ENCODE measurements at regions not wholly inside any gene's neighbourhood (a gene's known extent, or its start where the extent isn't known, plus 50 kb on each side); places are given as distances from the start of the nearest gene placed in this dataset.

DNA sequence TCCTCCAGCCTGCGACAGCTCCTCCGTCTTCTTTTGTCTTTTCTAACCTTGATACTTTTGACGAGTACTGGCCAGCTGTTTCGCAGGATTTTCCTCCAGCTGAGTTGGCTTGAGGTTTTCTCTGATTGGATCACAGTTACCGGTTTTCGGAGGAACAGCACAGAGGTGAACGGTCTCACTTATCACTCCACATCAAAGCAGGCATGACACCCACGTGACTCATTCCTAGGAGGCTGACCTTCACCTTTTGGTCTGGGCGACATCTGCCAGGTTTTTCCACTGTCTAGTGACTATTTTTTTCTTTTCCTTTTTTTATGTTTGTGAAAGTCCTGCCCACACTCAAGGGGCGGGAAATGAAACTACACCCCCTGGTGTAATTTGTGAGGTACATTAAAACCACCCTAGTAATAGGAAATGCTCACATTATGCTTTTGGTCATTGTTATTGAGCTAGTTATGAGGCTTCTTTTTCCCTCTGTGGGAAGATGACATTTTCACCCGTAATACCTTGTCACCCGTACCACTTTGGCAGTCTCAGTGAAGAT is 319.2 kb downstream of the GADD45G start:
- in situ Hi-C loops (cut with HindIII; ENCODE audit: low sequenced_read_pairs): no loop called here

DNA sequence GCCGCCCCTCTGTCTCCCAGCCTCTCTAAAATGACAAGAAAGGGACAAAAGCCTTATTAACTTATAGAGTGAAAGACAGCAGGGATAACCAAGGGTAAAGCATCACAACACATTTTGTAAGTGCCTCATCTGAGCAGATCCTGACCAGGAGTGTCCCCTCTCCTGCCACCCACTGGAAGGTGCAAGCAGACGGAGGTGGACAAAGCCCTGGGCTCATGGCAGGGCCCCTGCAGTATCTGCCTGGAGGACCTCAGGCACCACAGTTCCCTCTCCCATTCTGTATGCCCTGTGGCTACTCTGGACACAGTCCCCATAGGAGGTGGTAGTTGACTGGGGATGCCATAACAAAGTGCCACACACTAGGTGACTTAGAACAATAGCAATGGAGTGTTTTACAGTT is 319.8 kb downstream of the GADD45G start:
- in situ Hi-C loops (cut with HindIII; ENCODE audit: low sequenced_read_pairs): no loop called here

DNA sequence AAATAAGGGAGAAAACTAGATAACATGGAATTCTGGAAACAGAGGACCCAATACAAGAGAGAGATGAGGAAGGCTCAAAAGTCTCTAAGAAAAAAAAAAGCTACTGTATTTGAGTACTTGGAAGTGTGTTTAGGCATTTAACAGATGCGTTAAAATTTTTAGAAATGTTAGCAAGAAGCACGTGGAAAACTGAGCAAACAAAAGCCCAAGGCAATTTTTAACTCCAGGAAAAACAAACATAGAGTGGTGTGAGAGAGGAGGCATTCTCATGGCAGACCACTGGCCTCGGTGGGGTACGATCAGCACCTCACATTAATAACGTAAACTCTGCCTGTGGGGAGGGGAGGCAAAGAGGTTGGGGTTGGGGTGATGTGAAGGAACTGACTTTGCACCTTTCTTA is 321.4 kb downstream of the GADD45G start:
- in situ Hi-C loops (cut with HindIII; ENCODE audit: low sequenced_read_pairs): no loop called here

DNA sequence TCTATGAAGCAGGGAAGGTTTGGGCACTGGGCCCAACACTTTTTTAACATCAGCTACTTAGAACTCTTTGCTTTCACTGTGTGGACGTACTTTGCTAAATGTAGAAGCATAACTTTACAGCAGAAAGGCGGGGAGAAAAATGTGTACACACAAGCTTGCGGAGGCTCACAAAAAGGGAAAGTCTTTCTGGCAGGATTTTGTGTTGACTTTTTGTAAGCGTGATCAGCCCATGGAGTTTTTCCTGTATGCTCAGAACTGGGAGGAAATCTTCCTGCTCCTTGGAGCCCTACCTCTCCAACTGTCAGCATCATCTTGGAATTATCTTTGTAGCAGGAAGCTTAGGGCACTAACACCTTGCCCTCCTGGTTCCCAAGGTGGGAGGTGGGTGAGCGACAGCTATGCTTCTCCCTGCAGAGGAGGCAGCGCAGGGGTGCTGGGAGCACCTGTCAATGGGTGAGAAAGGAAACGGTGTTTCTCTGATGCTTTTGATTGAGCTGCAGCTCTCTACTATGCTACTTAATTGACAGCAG is 321.9 kb downstream of the GADD45G start:
- in situ Hi-C loops (cut with HindIII; ENCODE audit: low sequenced_read_pairs): no loop called here

DNA sequence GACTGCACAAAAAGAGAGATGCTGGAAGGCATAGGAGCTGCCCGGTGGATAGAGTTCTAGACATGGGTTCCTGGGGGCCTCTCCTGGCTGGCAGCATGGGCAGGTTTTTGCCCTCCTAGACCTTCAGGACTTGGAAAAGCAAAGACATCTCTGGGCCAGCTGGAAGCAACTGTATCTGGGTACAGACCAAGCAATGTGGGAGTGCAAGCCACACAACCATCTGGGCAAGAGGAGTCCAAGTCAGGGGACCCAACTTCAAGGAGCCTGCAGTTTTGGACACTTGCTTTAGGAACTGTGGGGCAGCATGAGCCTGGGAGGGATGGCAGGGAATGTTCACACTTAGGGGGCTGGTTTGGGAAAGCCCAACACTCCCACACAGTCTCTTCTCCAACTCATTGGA is 323.3 kb downstream of the GADD45G start:
- in situ Hi-C loops (cut with HindIII; ENCODE audit: low sequenced_read_pairs): no loop called here

DNA sequence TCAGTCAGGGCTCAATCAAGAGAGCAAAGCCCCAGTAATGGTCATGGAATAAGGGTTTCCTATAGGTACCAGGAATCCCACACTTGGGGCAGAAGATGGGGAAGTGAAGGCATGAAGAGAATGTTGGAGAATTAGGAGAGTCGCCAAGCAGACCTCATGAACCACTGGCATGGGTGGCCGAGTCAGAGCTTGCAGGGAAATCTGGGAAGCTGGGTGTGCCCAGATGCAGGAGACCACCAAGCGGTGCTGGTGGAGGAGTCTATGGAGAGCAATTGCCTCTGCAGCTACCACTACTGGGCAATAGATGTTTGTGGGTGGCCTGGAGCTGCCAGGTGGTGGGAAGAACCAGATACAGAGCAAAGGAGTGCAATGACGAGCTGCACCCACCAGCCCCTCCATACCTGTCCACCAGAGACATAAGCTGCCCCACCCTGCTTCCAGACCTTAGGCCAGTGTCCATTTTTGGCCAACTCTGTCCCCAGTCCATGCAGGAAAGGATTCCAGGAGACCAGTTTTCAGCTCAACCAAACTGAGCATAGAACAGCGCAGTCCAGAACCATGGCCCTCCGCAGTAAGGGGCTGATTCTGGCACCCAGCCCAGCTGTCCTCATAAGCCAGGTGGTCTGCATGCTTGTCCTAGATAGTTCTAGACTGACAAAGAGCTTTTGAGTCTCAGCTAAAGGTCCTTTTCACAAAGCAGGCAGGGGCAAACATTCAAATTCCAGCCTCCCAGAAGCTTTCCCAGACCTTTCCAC is 323.9 kb downstream of the GADD45G start:
- in situ Hi-C loops (cut with HindIII; ENCODE audit: low sequenced_read_pairs): no loop called here

DNA sequence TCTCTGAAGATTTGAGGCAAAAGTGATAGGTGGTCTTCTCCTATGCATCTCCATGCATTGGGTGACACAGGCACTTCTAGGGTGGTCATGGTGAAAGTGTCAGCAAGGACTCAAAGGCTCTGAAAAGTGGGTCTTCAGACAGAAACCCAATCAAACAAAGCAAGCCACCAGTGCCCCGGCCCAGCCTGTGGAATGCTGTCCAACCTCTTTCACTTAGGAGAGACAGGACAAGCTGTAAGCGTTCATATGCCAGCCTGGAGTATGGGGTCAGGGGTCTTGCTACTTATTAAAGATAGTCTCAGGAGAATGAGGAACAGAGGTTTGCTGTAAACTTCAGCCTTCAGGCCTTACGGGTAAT is 324.5 kb downstream of the GADD45G start:
- in situ Hi-C loops (cut with HindIII; ENCODE audit: low sequenced_read_pairs): no loop called here

DNA sequence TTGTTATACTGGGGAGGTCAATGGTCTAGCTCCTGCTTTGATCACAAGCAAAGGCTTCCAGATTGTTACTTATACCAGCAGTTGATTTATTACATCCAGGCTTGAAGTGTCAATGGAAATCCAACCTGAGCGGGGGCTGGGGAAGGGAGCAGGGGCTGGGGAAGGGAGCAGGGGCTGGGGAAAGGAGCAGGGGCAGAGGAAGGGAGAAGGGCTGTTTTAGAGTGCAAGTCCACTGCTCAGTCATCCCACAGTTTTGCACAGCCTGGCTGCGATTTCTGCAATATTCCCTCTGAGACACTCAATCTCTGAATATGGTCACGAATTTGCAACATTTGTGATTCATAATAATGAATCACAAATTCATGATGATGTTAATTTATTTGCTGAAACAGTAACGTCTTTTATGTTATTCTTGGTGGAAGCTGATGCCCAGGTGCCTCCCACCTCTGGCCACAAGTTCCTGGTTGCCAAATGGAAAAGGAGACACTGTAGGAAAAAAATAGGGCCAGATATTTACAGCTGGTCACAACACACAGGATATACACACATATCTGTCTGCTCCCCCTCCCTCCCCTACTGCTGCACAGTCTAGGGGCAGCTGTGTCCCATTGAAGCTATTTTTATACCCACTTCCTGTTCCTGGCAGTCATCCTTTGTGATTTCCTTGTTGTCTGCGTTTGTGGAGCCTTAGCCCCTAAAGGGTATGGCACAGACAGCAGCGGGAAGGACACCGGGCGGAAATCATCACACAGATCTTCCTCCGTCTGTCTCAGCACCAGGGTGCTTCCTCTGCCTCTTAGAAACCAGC is 325.1 kb downstream of the GADD45G start:
- in situ Hi-C loops (cut with HindIII; ENCODE audit: low sequenced_read_pairs): no loop called here

DNA sequence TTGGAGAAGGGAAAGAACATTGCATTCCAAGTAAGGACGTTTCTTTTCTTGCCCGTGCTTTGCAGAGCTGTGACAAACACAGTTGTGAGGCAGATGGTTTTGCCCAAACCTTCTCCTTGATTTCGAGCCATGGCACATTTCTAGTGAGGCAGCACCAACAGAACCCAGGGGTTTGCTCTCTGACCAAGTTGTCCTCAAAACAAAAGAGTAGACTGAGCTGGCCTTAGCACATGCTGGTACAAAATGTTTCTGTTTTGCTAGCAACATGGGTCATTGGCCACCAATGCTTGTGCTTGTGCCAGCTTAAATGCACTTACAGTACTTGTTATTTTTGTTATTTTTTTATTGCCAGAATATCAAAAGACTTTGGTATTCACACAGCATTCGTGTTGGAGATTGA is 328.8 kb downstream of the GADD45G start:
- in situ Hi-C loops (cut with HindIII; ENCODE audit: low sequenced_read_pairs): no loop called here

DNA sequence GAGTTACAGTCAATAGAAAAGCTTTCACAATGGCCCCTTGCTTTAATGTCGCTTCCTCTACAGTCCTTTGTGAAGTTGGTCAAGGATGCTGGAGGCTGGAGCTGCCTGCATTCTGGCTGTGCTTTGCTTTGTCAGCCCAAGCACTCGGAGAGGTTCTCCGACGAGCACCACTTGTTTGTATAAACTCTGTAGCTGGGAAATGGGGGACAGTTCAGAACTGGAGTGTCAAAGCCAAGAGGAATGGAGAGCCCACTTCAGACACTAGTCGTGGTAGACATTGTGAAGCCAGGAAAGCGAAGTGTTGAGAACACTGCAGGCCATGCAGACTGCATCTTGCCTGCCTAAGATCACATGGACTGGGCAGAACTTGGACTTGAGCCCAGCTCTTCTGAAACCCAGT is 330.3 kb downstream of the GADD45G start:
- in situ Hi-C loops (cut with HindIII; ENCODE audit: low sequenced_read_pairs): no loop called here

DNA sequence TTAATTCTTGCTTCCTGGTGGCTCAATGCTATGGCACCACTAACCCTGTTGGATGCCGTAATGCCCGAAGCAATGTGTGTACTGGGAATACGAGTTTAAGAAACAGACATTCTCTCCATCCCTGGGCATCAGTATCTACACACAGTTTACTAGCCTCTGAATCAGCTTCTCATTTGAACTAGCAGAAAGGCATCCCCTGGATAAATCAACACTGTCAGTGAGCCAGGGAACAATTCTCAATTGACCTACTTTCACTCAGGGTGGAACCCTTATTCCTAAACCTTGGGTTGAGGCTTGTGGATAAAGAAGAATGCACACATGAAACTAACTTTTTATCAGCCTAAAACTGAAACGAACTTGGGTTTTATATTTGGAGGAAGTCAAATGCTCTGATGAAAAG is 331.0 kb downstream of the GADD45G start:
- in situ Hi-C loops (cut with HindIII; ENCODE audit: low sequenced_read_pairs): no loop called here

DNA sequence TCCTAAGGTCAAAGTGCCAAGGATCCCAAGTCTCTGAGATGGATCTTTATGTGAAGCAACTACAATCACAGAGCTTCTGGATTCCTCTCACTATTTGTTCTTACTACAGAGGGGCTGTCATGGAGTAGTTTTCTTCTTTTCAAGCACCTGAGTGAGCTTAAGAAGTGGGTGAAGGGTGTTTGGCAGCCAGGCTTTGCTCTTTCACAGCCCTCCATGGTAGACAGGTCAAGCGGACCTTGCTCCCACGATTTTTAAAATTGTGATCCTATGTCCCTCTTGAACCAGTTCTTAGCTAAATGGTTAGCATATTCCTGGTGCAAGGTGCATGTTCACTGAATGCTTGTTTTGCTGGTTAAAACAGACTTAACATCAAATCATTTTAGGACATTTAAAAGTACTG is 332.2 kb downstream of the GADD45G start:
- in situ Hi-C loops (cut with HindIII; ENCODE audit: low sequenced_read_pairs): no loop called here

DNA sequence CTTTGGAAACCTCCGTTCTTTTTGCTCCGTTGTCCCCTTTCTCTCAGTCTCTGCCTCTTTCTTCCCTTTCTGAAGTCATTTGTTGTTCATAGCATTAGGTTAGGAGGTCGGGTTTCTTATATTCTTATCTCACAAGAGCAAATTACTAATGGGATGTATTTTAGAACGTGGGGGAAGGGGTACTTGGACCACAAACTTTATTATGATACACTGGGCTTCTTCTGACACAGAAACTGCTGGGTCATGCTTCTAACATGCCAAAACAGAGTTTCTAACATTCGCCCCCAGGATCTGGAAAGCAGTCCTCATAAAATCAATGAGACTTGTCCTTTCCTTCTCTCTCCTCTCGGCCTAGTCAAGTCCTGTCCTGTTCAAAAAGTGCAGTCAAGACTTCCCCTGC is 334.4 kb downstream of the GADD45G start:
- in situ Hi-C loops (cut with HindIII; ENCODE audit: low sequenced_read_pairs): no loop called here

DNA sequence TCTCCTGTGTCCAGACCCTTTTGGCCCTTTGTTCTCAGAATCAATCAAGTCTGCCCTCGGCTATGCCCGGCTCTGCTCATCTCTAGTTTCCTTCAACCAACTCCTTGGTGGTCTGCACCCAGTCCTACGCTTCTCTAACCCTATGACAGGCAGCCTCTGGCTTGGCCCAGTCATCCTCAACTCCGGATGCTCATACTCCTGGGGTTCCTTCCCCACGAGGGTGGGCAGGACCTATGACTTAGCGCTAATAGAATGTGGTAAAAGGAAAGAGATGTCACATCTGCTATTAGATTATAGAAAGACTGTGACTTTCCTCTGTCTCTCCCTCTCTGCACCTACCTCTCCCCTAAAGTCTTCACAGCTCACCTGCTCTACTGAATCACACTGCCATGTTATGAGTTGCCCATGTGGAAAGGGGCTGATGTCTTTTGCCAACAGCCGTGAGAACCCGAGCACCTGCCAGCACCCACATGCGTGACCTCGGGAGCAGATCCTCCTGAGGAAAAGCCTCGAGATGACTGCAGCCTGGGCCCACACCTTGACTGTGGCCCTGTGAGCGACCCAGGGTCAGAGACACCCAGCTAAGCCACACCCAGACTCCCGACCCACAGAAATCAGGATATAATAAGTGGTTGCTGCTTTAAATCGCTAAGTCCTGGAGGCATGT is 334.9 kb downstream of the GADD45G start:
- in situ Hi-C loops (cut with HindIII; ENCODE audit: low sequenced_read_pairs): no loop called here

DNA sequence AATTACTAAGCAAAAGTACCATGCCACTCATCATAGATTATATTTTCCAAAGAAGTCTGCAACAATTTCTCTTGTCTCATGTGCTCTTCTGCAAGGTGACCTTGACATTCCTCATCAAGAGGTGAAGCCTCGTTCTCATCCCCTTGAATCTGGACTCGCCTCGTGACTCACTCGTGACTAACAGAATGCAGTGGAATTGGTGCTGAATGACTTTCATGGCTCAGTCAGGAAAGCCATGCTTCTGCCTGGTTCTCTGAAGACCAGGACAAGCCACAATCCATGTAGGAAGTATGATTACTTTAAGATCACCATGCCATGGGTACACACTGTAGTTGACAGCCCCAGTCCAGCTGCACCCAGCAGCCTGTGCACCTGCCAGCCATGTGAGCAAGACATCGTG is 335.8 kb downstream of the GADD45G start:
- in situ Hi-C loops (cut with HindIII; ENCODE audit: low sequenced_read_pairs): no loop called here

DNA sequence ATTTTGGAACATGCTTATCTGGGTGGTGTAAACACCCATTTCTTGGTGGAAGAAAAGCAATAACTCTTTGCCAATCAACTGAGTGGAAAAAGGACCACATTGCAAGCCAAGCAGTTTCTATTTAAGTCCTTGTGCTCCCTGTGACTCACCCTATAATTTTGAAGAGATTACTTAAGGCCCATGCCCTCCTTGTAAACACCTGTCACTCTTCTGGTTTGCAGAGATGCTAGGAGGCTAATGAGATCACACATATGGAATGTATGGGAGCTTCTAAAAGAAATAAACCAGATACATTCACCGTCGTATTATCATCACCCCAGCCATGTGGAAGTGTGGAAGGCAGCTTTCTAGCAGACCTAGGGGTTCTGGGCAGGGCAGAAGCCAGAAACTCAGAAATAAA is 337.1 kb downstream of the GADD45G start:
- in situ Hi-C loops (cut with HindIII; ENCODE audit: low sequenced_read_pairs): no loop called here

DNA sequence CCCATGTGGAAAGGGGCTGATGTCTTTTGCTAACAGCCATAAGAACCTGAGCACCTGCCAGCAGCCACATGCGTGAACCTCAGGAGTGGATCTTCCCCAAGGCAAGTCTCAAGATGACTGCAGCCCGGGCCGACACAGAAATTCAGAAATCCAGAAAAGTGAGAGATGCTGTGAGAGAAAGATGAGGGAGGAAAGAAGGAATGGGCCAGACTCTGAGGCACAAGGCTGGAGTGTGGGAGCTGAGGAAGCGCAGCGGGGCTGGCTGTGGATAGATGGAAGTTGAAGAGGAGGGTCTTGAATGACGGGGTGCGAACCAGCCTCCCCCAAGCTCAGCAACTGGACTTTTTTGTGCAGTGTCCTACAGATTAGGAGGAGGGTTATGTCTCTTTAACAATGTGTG is 337.8 kb downstream of the GADD45G start:
- in situ Hi-C loops (cut with HindIII; ENCODE audit: low sequenced_read_pairs): no loop called here

DNA sequence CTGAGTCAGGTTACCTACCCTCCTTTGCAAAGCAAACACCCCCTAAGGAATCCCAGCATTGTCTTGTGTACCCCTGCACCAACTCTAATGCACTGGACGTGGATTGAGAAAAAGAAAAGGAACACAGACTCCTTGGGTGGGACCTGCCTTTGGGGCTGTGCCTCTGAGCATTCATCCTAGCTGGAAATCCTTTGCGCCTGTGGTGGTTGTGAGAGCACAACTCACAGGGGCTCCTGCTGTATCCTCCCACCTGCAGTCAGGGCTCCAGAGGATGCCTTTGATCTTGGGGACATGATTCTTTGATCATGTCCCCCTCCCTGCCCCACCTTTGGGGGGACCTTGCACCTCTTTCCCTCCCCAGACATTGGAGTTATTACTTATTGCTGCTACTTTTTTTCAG is 338.5 kb downstream of the GADD45G start:
- in situ Hi-C loops (cut with HindIII; ENCODE audit: low sequenced_read_pairs): no loop called here

DNA sequence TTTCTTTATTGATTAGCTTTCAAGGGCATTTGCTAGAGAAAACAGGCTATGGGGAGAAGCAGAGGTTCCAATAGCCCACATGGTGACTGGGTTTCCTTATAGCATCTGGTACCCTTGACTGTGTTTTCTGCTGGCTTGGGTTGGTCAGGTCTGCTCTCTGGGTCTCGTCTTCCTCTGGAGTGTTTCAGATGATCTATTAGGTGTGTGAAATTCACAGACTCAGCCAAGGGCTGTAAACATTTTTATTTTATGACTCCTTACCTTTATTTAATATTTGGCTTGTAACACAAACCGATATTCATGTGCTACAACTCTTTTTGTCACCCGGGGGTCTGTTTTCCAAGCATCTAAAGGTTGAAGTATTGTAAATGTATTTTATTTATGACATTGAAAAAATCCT is 338.9 kb downstream of the GADD45G start:
- in situ Hi-C loops (cut with HindIII; ENCODE audit: low sequenced_read_pairs): no loop called here

DNA sequence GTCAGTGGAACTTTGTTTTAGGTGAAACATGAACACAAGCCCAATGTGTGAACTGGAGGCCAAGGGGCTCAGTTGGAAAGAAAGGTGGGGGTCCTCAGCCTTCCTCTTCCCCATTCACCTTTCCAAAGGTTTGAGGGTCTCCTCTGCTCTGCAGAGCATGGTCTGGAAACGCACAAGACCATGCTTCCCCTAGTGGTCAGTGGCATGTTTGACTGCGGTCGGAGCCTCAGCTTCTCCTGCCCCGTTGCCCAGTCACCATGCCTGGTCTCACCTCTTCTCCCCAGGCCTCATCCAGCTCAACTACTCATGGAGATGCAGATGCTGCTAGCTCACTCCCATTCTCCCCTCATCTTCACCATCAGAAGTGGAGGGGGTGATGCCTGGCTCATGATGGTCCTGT is 340.3 kb downstream of the GADD45G start:
- in situ Hi-C loops (cut with HindIII; ENCODE audit: low sequenced_read_pairs): no loop called here

DNA sequence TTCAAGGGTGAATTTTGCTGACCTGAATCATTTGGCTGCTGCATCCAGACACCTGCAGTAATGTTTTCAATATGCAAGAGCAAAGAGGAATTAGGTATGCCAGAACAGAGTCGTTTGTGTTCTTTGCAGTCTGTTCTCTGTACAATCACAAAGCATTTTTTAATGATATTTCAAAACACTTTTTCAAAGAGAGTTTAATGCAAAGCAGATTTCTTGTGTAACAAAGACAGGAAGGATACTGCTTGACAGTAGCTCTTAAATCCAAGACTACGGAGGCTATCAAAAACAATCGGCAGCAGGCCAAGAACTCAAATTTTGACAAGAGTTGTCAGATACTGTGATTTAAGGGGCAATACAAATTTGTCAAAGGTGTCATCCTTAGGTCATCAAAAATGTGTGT is 341.9 kb downstream of the GADD45G start:
- in situ Hi-C loops (cut with HindIII; ENCODE audit: low sequenced_read_pairs): no loop called here

DNA sequence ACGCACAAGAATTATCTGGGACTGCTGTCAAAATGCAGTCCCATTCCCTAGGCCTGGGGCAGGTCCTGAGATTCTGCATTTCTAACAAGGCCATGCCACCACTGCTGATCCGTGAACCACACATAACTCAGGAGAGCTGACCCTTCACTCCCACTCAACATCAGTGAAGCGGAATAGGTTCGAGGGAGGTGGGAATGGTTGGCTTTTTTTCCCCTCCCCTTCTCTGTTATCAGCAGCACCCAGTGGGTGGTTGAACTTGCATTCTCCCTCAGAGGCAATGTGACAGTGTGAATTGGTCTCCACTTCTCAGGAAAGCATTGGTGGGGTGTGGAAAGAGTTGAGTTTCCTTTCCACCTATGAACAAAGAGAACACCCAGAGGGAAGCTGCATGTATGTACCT is 344.3 kb downstream of the GADD45G start:
- in situ Hi-C loops (cut with HindIII; ENCODE audit: low sequenced_read_pairs): no loop called here

Data from DLD1 (cell line).